ENCODE measurements at regions not wholly inside any gene's neighbourhood (a gene's known extent, or its start where the extent isn't known, plus 50 kb on each side); places are given as distances from the start of the nearest gene placed in this dataset.

GRCh38 chr3:177341736-177342419, 144.6 kb upstream of the TBL1XR1 start:
- TF ChIP-seq, protein P1, sequence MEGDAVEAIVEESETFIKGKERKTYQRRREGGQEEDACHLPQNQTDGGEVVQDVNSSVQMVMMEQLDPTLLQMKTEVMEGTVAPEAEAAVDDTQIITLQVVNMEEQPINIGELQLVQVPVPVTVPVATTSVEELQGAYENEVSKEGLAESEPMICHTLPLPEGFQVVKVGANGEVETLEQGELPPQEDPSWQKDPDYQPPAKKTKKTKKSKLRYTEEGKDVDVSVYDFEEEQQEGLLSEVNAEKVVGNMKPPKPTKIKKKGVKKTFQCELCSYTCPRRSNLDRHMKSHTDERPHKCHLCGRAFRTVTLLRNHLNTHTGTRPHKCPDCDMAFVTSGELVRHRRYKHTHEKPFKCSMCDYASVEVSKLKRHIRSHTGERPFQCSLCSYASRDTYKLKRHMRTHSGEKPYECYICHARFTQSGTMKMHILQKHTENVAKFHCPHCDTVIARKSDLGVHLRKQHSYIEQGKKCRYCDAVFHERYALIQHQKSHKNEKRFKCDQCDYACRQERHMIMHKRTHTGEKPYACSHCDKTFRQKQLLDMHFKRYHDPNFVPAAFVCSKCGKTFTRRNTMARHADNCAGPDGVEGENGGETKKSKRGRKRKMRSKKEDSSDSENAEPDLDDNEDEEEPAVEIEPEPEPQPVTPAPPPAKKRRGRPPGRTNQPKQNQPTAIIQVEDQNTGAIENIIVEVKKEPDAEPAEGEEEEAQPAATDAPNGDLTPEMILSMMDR (IDR thresholded peaks at IDR 0.05): no peak
- no peak for TF ChIP-seq POLR2A (IDR thresholded peaks at IDR 0.05)

Measured in heart left ventricle (tissue), 13 donors.